ENCODE measurements at regions not wholly inside any gene's neighbourhood (a gene's known extent, or its start where the extent isn't known, plus 50 kb on each side); places are given as distances from the start of the nearest gene placed in this dataset.
A peak's percentile ranks its signal among the peaks of the same experiment; 100 is the strongest.

DNA sequence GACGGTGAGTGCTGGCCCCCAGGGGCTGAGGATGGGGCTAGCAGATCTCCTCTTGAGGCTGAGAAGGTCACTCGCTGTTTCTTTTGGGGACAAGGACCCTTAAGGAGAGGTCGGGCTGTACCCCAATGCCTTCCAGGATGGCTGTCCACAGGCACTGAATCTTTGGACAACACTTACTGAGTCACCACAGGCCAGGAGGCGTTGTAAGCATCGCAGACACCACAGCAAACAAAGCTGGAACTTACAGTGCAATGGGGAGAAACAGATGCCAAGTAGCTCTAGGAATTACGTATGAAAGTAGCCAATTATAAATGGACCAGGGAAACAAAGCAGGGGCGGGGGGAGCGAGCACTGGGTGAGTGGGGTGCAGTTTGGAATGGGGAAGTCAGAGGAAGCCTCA is 219.8 kb downstream of the GLI2 start:
- no peak overlapping the region for H3K4me3 ChIP-seq
- H3K27ac ChIP-seq: peak overlapping the region in 1 of 4 donors; percentile 63
- ATAC-seq: no peak
- no peaks in the 10 kb centered on the region for H3K36me3 ChIP-seq (replicated peaks in 1 of 2; ENCODE audit: insufficient read depth in 1 of 2, low read depth in 2 of 2)
- intact Hi-C loops (cut with DNase I): no loop called here
- 69% methylated on average over 7 to 8 of the region's 8 CpGs for WGBS, 2 donors
- H3K9me3 ChIP-seq: no peaks in the 10 kb centered on the region
- no peak for TF ChIP-seq POLR2A (IDR thresholded peaks at IDR 0.05)
- TF ChIP-seq, protein P1, sequence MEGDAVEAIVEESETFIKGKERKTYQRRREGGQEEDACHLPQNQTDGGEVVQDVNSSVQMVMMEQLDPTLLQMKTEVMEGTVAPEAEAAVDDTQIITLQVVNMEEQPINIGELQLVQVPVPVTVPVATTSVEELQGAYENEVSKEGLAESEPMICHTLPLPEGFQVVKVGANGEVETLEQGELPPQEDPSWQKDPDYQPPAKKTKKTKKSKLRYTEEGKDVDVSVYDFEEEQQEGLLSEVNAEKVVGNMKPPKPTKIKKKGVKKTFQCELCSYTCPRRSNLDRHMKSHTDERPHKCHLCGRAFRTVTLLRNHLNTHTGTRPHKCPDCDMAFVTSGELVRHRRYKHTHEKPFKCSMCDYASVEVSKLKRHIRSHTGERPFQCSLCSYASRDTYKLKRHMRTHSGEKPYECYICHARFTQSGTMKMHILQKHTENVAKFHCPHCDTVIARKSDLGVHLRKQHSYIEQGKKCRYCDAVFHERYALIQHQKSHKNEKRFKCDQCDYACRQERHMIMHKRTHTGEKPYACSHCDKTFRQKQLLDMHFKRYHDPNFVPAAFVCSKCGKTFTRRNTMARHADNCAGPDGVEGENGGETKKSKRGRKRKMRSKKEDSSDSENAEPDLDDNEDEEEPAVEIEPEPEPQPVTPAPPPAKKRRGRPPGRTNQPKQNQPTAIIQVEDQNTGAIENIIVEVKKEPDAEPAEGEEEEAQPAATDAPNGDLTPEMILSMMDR (IDR thresholded peaks at IDR 0.05): no peak
- DNase-seq: peak in 1 of 4 donors; percentile 77
- no peaks in the 10 kb centered on the region for H3K27me3 ChIP-seq
- H3K4me1 ChIP-seq: peaks cover 13% of the 10 kb centered on the region

- peaks cover 13% of the 10 kb centered on the region for H3K4me1 ChIP-seq
- no peaks in the 10 kb centered on the region for H3K9me3 ChIP-seq
- ATAC-seq (no peak), DNase-seq (no peak)
- no peak overlapping the region for H3K4me3 ChIP-seq
- TF ChIP-seq, protein P1 (IDR thresholded peaks at IDR 0.05): no peak
- TF ChIP-seq POLR2A (IDR thresholded peaks at IDR 0.05): no peak
- intact Hi-C loops (cut with DNase I): no loop called here
- 91 to 94% methylated on average over 8 to 14 of the region's 14 CpGs for WGBS, 2 donors
- H3K27ac ChIP-seq: no peak overlapping the region
- H3K36me3 ChIP-seq (replicated peaks in 1 of 2; ENCODE audit: insufficient read depth in 1 of 2, low read depth in 2 of 2): no peaks in the 10 kb centered on the region
- no peaks in the 10 kb centered on the region for H3K27me3 ChIP-seq
Observed at GRCh38 chr2:120956486-120957156, 221.0 kb downstream of the GLI2 start.

- no peak for ATAC-seq
- WGBS, 2 donors: 77% methylated on average over 5 of the region's 5 CpGs; no CpG with 5 or more reads in 1 of the 2 donors
- Histone ChIP-seq H3K27ac (no peak overlapping the region), H3K4me1 (peaks cover 13% of the 10 kb centered on the region), H3K9me3 (no peaks in the 10 kb centered on the region), H3K4me3 (no peak overlapping the region), H3K27me3 (no peaks in the 10 kb centered on the region), H3K36me3 (replicated peaks in 1 of 2; ENCODE audit: insufficient read depth in 1 of 2, low read depth in 2 of 2) (no peaks in the 10 kb centered on the region)
- intact Hi-C loops (cut with DNase I): no loop called here
- peak in 3 of 4 donors; percentile 34 to 75 (median 72) for DNase-seq
- no peak for TF ChIP-seq POLR2A (IDR thresholded peaks at IDR 0.05)
- TF ChIP-seq, protein P1 (IDR thresholded peaks at IDR 0.05): no peak
Observed at GRCh38 chr2:120957905-120958304, 222.2 kb downstream of the GLI2 start.

DNA sequence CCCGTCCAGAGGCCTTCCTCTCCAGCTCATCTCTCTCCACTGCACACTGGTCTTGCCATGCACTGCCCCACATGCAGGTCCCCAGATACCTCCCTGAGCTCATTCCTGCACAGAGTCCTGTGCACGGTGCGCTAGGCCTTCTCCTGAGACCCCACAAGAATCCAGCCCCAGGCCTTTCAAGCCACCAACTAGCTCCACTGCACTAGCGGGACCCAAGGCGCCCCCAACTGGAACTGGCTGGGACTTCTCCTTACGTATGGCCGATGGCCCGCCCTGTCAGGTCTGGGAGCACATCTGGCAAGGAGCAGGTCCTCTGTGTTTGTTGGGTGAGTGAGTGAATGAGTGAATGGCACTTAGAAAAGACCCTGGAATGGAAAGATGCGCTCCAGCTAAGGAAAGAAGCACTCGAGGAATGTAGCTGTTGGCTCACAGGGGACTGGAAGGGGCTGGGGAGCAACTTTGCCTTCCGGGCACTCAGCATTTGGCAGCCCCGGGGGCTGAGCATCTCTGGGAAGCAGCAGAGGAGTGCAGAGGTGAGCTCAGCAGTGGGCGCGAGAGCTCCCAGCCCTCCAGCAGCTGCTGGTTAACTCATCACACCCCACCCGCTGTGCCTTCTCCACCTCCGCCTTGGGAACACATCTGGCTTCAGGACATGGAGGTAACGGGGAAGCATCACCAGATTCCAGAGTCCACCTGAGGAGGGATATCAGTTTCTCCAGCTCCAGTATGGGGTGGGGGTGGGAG is 223.1 kb downstream of the GLI2 start:
- ATAC-seq (no peak), DNase-seq (no peak)
- H3K36me3 ChIP-seq (replicated peaks in 1 of 2; ENCODE audit: insufficient read depth in 1 of 2, low read depth in 2 of 2): no peaks in the 10 kb centered on the region
- TF ChIP-seq, protein P1 (IDR thresholded peaks at IDR 0.05): no peak
- TF ChIP-seq POLR2A (IDR thresholded peaks at IDR 0.05): no peak
- H3K4me1 ChIP-seq: peaks cover 13% of the 10 kb centered on the region
- H3K9me3 ChIP-seq: no peaks in the 10 kb centered on the region
- WGBS, 2 donors: 79 to 81% methylated on average over 15 to 17 of the region's 17 CpGs
- H3K27me3 ChIP-seq: no peaks in the 10 kb centered on the region
- H3K4me3 ChIP-seq: no peak overlapping the region
- H3K27ac ChIP-seq: no peak overlapping the region
- intact Hi-C loops (cut with DNase I): no loop called here
